ENCODE measurements at regions not wholly inside any gene's neighbourhood (a gene's known extent, or its start where the extent isn't known, plus 50 kb on each side); places are given as distances from the start of the nearest gene placed in this dataset.

- TF ChIP-seq, protein P1, sequence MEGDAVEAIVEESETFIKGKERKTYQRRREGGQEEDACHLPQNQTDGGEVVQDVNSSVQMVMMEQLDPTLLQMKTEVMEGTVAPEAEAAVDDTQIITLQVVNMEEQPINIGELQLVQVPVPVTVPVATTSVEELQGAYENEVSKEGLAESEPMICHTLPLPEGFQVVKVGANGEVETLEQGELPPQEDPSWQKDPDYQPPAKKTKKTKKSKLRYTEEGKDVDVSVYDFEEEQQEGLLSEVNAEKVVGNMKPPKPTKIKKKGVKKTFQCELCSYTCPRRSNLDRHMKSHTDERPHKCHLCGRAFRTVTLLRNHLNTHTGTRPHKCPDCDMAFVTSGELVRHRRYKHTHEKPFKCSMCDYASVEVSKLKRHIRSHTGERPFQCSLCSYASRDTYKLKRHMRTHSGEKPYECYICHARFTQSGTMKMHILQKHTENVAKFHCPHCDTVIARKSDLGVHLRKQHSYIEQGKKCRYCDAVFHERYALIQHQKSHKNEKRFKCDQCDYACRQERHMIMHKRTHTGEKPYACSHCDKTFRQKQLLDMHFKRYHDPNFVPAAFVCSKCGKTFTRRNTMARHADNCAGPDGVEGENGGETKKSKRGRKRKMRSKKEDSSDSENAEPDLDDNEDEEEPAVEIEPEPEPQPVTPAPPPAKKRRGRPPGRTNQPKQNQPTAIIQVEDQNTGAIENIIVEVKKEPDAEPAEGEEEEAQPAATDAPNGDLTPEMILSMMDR (IDR thresholded peaks at IDR 0.05), result no peak
- no peak for TF ChIP-seq POLR2AphosphoS5 (IDR thresholded peaks at IDR 0.05; ENCODE audit: insufficient read depth in 1 of 2, low read depth in 1 of 2)
Observed at GRCh38 chr10:123494301-123494808, 171.8 kb upstream of the GPR26 start.

All from vagina (tissue), 2 donors.